HG02588 (cell line): ENCODE measurements at regions not wholly inside any gene's neighbourhood (a gene's known extent, or its start where the extent isn't known, plus 50 kb on each side); places are given as distances from the start of the nearest gene placed in this dataset.
"Not testable (repeated sequence)": the region's sequence is repeated elsewhere in the genome, so short reads cannot be mapped to it uniquely, and the experiment has no call there.

ENCODE experiments used
- ATAC-seq: cut with Tn5 transposase; IDR thresholded peaks from one replicate; pipeline ENCODE4 v1.9.1; 2021; ENCODE audit warnings: mild to moderate bottlenecking, moderate library complexity; ENCODE audit not compliant: unreplicated experiment

DNA sequence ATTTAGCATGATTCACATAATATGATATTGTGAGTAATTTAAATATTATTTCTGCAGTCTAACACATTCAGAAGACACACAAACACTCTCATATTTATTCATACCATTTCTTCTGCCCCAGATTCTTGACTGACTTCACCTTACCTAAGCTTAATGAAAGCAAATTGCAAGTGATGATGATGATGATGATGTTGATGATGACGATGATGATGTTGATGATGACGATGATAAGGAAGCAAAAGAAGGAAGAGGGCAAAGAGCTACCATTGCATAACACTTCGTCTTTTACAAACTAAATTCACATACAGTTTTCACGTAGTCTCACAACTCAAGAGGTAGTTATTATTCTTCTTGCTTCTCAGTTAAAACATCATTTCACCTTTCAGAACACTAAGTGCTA, 404.7 kb downstream of the NAF1 start:
- no peak for ATAC-seq

DNA sequence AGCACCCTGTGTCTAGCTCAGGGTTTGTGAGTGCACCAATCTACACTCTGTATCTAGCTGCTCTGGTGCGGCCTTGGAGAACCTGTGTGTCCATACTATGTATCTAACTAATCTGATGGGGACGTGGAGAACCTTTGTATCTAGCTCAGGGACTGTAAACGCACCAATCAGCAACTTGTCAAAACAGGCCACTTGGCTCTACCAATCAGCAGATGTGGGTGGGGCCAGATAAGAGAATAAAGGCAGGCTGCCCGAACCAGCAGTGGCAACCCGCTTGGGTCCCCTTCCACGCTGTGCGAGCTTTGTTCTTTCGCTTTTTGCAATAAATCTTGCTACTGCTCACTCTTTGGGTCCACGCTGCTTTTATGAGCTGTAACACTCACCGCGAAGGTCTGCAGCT, 426.5 kb downstream of the NAF1 start:
- ATAC-seq: not testable (repeated sequence)

DNA sequence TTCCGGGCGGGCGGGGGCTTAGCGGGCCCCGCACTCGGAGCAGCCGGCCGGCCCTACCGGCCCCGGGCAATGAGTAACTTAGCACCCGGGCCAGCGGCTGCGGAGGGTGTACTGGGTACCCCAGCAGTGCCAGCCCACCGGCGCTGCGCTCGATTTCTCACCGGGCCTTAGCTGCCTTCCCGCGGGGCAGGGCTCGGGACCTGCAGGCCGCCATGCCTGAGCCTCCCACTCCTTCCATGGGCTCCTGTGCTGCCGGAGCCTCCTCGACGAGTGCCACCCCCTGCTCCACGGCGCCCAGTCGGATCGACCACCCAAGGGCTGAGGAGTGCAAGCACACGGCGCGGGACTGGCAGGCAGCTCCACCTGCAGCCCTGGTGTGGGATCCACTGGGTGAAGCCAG, 427.1 kb downstream of the NAF1 start:
- ATAC-seq: not testable (repeated sequence)

GRCh38 chr4:162732876-162733275, 433.8 kb downstream of the NAF1 start:
- no peak for ATAC-seq

- ATAC-seq: no peak
Measured at GRCh38 chr4:162727766-162728165, 438.9 kb downstream of the NAF1 start.

DNA sequence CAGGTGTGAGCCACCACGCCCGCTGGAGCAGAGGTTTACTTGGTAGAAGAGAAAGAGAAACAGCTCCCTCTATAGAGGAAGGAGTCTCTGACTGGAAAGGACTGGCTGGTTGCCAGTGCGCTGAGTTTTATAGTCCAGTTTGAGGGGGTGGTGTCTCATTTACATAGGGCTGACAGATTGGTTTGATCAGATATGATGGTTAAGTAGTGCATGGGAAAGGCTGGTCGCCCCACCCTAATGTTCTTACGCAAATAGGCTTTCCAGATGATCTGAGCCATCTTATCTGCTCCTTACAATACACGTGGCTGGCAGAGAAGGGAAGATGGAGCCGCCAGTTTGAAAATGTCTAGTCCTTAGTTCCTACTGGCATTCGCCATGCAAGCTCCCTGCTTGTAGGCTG, 439.5 kb downstream of the NAF1 start:
- ATAC-seq: no peak

DNA sequence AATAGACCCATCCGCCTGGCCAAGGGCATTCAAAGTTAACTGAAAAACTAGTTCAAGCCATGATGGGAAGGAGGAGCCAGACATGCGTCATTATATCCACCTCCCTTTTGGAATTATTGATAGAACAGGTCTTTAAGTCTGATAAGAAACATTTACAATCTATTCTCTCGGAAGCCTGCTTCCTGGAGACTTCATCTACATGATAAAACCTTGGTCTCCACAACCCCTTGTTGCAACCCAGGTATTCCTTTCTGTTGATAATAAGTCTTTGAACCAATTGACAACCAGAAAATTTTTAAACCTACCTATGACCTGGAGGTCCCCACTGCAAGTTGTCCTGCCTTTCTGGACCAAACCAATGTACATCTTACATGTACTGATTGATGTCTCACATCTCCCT, 451.3 kb downstream of the NAF1 start:
- no peak for ATAC-seq

- ATAC-seq: no peak
Measured at GRCh38 chr4:162707962-162708361, 458.7 kb downstream of the NAF1 start.

DNA sequence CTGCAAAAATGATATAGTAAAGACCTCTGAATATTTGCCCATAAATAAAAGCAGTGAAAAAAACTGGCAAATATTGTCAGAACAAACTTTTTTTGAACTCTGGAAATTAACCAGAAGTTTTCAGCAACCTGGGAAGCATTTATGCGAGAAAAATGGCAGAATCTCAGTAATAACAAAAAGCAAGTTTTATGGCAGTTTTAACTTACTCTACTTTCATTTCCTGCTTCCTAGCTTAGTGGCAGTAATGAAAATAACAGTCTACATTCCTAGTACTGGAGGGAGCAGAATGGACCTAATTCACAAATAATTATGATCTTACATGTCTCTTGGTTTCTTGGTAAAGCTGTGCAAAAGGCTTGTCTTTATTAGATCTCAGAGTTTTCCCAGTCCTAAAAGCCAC, 460.1 kb downstream of the NAF1 start:
- ATAC-seq: no peak

- ATAC-seq: no peak
Measured at GRCh38 chr4:162706051-162706450, 460.6 kb downstream of the NAF1 start.

DNA sequence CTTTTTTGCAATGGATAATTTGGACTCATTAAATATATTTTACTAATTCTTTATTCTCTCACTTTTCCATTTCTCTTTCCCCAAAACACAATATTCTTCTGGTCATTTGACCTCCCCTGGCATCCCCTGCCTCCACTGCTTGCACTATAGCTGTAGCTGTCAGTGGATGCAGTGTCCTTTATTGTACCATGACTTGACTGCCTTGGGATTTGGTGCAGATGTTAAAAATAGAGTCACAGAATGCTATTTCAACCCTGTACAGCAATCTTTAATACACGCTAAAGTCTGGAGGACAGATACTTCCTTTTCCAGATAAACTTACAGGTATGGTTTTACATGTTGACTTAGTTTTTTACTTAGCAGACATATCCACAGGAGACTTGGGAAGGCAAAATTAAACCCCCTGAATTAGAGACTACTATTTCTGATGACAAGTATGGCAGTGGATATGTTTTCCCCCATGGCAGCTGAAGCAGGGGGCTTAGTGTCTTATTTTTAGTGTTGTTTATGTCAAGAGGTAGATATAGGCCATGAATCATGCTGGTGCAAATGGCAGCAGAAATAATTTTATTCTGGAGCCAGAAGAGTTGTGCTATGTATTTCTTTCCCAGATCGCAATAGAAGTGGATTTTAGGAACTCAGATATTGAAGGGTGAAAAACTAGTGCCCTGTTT, 461.4 kb downstream of the NAF1 start:
- no peak for ATAC-seq

- peak; percentile 58 for ATAC-seq
Measured at GRCh38 chr4:162700815-162701361, 465.8 kb downstream of the NAF1 start.

DNA sequence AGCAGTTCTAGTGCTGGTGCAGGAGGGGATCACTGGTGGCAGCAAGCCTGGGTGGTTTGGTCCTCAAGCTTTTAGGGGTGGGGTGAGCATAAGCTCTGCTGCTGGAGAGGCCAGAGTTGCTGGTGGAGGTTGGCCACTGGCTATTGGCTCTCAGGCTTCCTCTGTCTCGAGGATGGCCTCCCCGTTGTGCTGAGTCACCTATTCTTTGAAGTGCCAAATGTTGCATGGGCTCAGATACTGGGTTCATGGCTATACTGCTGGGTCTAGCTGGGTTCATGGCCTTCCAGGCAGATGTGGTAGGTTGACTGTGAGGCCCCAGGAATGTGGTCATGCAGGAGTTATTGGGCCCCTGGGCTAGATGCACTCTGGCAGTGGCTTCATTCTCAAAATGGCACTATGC, 466.3 kb downstream of the NAF1 start:
- peak; percentile 28 for ATAC-seq

- ATAC-seq: no peak
Measured at GRCh38 chr4:162699629-162700028, 467.1 kb downstream of the NAF1 start.

DNA sequence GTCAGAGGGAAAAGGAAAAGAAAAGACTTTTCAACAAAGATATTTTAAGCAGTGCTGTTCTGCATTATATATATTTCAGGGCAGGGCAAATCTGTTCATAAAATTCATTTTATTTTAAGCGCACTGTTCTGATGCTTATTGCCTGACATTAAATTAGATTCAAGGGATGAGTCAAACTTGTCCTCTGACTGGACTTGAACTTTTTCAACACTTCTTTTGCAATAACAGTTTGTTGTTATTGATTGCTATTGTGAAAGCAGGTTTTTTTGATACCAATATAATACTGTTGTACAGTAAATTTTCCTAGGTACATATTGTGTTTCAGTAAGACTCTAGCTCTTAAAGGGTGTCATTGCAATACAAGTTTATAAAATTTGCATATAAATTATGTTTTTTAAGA, 481.3 kb downstream of the NAF1 start:
- ATAC-seq: no peak

DNA sequence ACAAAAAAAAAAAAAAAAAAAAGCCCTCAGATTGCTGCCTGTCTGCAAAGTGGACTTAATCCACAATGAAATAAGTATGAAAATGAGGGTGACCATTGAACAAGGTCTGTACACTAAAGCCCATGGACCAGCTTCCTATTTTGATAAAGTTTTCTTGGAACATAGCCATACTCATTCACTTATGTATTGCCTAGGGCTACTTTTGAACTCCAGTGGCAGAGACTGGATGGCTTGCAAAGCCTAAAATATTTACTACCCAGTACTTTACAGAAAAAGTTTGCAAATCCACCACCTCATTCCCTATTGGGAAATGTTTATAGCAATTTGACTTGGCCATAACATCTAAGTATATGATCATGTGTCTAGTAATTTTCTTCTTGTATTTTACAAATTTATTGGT, 481.7 kb downstream of the NAF1 start:
- no peak for ATAC-seq

DNA sequence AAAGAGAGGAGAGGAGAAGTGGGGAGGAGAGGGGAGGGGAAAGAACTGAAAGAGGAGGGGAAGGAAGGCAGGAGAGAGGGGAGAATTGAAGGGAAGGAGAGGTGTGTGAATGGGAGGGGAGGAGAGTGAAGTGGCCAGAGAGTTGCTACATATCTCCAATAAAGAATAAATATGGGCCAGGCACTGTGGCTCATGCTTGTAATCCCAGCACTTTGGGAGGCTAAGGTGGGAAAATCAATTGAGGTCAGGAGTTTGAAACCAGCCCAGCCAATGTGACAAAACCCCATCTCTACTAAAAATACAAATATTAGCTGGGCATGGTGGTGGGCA, 482.4 kb downstream of the NAF1 start:
- no peak for ATAC-seq

GRCh38 chr4:162683659-162684370, 482.9 kb downstream of the NAF1 start:
- peak; percentile 87 for ATAC-seq

DNA sequence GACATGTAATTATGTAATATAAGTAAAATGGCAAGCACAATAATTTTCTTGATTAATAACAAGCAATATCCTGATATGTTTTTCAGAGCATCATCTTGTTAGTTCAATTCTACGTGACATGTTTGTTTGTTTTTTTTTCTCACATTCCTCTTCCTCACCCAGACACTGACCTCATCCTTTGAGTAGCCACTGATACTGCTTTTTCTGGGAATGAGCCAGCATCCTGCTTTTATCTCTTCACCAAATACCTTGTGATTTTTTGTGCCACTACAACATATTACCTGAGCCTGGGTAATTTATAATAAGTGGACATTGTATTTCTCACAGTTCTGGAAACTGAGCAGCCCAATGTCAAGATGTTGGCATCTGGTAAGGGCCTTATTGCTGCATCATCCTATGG, 484.0 kb downstream of the NAF1 start:
- no peak for ATAC-seq

DNA sequence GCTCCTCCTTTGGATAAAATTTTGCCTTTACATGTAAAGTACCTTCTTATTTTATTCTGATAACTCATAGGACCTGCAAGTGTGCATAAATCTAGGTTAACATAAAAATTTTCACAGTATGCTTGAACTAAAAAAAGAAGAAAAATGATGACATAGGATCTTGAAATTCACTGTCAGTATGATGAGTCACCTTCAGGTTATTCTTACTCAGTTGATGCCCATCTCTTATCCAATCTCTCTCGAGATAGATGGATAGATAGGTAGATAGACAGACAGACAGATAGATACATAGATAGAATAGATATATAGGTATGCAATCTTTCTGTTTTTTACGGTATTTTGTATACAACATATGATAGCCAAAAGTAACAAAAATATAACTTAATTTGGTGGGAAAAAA, 485.5 kb downstream of the NAF1 start:
- no peak for ATAC-seq

DNA sequence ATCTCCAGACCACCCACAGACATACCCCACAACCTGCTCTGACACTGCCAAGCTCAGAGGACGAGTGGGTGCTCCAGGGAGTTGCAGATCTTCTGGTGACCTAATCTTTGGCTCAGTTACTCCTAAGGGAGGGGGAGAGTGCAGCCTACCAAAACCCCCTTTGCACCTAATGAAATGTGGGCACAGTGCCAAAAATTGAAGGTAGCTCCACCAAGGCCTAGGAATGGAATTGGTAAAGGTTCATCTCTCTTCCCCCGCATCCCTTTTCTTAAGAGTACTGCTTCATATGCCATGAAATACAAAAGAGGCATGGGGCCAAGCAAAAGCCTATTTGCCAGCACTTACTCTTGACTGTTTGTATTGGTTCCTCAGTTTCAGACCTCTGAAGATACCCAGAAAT, 491.0 kb downstream of the NAF1 start:
- ATAC-seq: no peak

GRCh38 chr4:162661913-162662312, 498.1 kb upstream of the FSTL5 start:
- ATAC-seq: no peak

- ATAC-seq: no peak
Measured at GRCh38 chr4:162659716-162660115, 495.9 kb upstream of the FSTL5 start.
